Esophagus (tissue), 2 donors: ENCODE measurements at regions not wholly inside any gene's neighbourhood (a gene's known extent, or its start where the extent isn't known, plus 50 kb on each side); places are given as distances from the start of the nearest gene placed in this dataset.

ENCODE experiments used
- H3K27ac ChIP-seq, 2 donors: one replicate each; pipeline ENCODE4 v1.5.1; 2013; ENCODE audit warnings: low read depth in 2 of 2, mild to moderate bottlenecking in 2 of 2, inconsistent platforms in 1 of 2, low read length in 1 of 2, moderate library complexity in 1 of 2
- H3K27me3 ChIP-seq, 2 donors: one replicate each; pipeline ENCODE4 v1.6.1; 2013; ENCODE audit warnings: low read length in 2 of 2, control low read depth in 1 of 2, mild to moderate bottlenecking in 1 of 2; ENCODE audit not compliant: insufficient read depth in 2 of 2, control insufficient read depth in 1 of 2
- H3K36me3 ChIP-seq, 2 donors: one replicate each; pipeline ENCODE4 v1.6.1; 2013; ENCODE audit warnings: low read length in 1 of 2; ENCODE audit not compliant: control insufficient read depth in 2 of 2, insufficient read depth in 2 of 2
- H3K4me1 ChIP-seq, 2 donors: one replicate each; pipeline ENCODE4 v1.6.1; 2013; ENCODE audit warnings: low read length in 1 of 2; ENCODE audit not compliant: control insufficient read depth in 2 of 2, insufficient read depth in 2 of 2
- H3K4me3 ChIP-seq, 2 donors: one replicate each; pipeline ENCODE4 v1.5.1; 2013; ENCODE audit warnings: low read length in 2 of 2, mild to moderate bottlenecking in 2 of 2, low read depth in 1 of 2, moderate library complexity in 1 of 2
- H3K9me3 ChIP-seq, 2 donors: one replicate each; pipeline ENCODE4 v1.6.1; 2013; ENCODE audit warnings: mild to moderate bottlenecking in 2 of 2, low read depth in 1 of 2, low read length in 1 of 2, moderate library complexity in 1 of 2; ENCODE audit not compliant: control insufficient read depth in 2 of 2, insufficient read depth in 1 of 2
- whole genome bisulfite sequencing, 2 donors: extraction: QIAGEN DNeasy Blood & Tissue Kit; methylation state at CpG; one replicate each; pipeline ENCODE4 v1.1.7; 2013; 5-methylcytosine and 5-hydroxymethylcytosine counted together
- donor health status: healthy with polysubstance abuse.
- donor health status: Bipolar disorder and iron deficiency.

DNA sequence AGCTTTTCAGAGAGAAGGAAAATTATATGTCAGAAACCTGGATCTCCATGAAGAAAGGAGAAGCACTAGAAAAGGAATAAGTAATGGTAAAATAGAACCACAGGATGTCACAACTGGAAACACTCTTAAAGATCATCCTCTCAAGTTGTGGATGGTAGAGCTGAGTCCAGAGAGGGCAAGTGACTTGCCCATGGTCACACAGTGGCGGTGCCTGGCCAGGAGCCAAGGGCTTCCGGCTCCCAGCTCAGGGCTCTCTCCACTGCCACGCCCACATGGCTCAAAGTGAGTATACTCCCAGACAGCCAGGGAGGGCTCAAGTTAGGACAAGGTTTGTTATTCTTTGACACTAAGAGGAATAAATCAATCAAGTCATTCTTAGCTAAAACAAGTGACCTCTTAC, 159.8 kb downstream of the COPRS start:
- no peaks in the 10 kb centered on the region for H3K9me3 ChIP-seq
- no peak overlapping the region for H3K27ac ChIP-seq
- H3K27me3 ChIP-seq, result no peaks in the 10 kb centered on the region
- no peak overlapping the region for H3K4me3 ChIP-seq
- peaks cover 0 to 4% of the 10 kb centered on the region in 2 donors for H3K4me1 ChIP-seq
- 39 to 51% methylated on average over 3 of the region's 3 CpGs for WGBS, 2 donors
- no peaks in the 10 kb centered on the region for H3K36me3 ChIP-seq

DNA sequence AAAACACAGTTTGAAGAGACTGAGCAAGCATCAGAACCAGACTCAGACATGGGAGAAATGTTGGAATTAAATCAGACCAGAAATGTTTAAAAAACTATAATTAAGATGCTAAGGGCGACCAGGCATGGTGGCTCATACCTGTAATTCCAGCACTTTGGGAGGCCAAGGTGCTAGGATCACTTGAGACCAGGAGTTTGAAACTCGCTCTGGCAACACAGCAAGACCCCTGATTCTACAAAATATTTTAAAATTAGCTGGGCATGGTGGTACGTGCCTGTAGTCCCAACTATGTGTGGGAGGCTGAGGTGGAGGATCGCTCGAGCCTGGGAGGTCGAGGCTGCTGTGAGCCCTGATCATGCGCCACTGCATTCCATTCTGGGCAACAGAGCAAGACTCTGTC, 160.3 kb downstream of the COPRS start:
- no peaks in the 10 kb centered on the region for H3K9me3 ChIP-seq
- H3K4me1 ChIP-seq, result peaks cover 0 to 4% of the 10 kb centered on the region in 2 donors
- H3K27ac ChIP-seq, result no peak overlapping the region
- no peak overlapping the region for H3K4me3 ChIP-seq
- 93% methylated on average over 7 of the region's 7 CpGs for WGBS, 2 donors
- no peaks in the 10 kb centered on the region for H3K36me3 ChIP-seq
- H3K27me3 ChIP-seq, result no peaks in the 10 kb centered on the region

- Histone ChIP-seq H3K4me3 (no peak overlapping the region), H3K9me3 (no peaks in the 10 kb centered on the region), H3K27me3 (no peaks in the 10 kb centered on the region), H3K36me3 (no peaks in the 10 kb centered on the region), H3K27ac (no peak overlapping the region), H3K4me1 (peaks cover 0 to 4% of the 10 kb centered on the region in 2 donors)
- WGBS, 2 donors, result 88 to 92% methylated on average over 9 of the region's 9 CpGs
These were observed 161.2 kb downstream of the COPRS start for GRCh38 chr17:31697838-31698237.

GRCh38 chr17:31696703-31697325, 162.2 kb downstream of the COPRS start:
- 69% methylated on average over 9 of the region's 9 CpGs for WGBS, 2 donors
- H3K4me3 ChIP-seq, result no peak overlapping the region
- H3K4me1 ChIP-seq, result peaks cover 0 to 4% of the 10 kb centered on the region in 2 donors
- H3K9me3 ChIP-seq, result no peaks in the 10 kb centered on the region
- no peaks in the 10 kb centered on the region for H3K36me3 ChIP-seq
- no peak overlapping the region for H3K27ac ChIP-seq
- no peaks in the 10 kb centered on the region for H3K27me3 ChIP-seq

DNA sequence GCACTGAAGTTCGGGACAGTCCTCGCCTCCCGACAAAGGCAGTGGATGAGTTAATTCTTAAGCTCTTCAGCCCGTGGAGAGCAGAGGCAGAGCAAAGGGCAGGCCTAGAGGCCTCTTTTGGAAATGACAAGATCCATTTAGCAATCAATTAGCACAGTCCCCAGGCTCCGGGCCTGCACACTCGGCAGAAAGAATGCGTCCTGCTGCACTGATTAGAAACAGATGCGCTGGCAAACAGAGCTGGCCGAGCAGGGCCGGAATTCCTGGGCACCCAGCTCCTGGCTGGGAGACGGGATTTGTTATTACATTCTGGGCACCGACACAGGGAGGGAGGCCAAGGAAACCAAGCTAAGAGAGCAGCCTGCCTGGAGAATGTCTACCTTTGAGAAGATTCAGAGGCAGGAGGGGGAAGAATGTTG, 162.9 kb downstream of the COPRS start:
- Histone ChIP-seq H3K4me1 (peaks cover 0 to 4% of the 10 kb centered on the region in 2 donors), H3K36me3 (no peaks in the 10 kb centered on the region), H3K4me3 (no peak overlapping the region), H3K27ac (peak overlapping the region in 1 of 2 donors; percentile 34), H3K27me3 (no peaks in the 10 kb centered on the region), H3K9me3 (no peaks in the 10 kb centered on the region)
- 31 to 33% methylated on average over 12 of the region's 12 CpGs for WGBS, 2 donors

DNA sequence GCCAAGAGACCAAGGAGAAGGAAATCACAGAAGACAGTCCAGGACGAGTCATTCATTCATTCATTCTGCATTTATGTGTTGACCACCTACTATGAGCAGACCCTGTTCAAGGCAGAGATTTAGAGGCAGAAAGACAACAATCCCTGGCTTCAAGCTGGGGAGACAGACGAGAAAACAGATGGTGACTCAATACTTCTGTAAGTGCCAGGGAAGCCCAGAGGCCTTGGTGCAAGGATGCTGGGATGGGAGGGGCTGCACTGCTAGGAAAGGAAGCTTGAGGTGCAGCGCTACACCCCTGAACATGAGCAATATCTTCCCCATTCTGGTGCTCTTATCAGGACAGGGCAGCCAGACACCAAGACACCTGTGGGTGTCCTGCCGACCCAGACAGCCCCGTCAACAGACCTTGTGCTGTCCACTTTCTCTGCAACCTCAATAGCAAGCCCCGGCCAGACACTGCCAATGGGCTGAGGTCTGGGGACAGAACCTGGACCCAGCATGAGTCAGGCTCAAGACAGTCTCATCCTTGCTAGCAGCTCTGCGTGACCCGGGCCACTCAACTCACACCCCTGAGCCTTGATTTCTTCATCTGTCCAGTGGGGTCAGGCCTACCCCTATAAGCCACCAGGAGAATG, 163.5 kb downstream of the COPRS start:
- 73 to 77% methylated on average over 8 of the region's 8 CpGs for WGBS, 2 donors
- peak overlapping the region; percentile 1 to 34 for H3K27ac ChIP-seq
- H3K36me3 ChIP-seq, result no peaks in the 10 kb centered on the region
- peaks cover 0 to 4% of the 10 kb centered on the region in 2 donors for H3K4me1 ChIP-seq
- H3K27me3 ChIP-seq, result no peaks in the 10 kb centered on the region
- no peak overlapping the region for H3K4me3 ChIP-seq
- no peaks in the 10 kb centered on the region for H3K9me3 ChIP-seq

GRCh38 chr17:31693433-31694220, 165.4 kb downstream of the COPRS start:
- Histone ChIP-seq H3K27me3 (no peaks in the 10 kb centered on the region), H3K4me1 (peaks cover 0 to 4% of the 10 kb centered on the region in 2 donors), H3K9me3 (no peaks in the 10 kb centered on the region), H3K27ac (peak overlapping the region in 1 of 2 donors; percentile 24), H3K4me3 (no peak overlapping the region), H3K36me3 (no peaks in the 10 kb centered on the region)
- WGBS, 2 donors, result 70 to 80% methylated on average over 5 of the region's 5 CpGs

DNA sequence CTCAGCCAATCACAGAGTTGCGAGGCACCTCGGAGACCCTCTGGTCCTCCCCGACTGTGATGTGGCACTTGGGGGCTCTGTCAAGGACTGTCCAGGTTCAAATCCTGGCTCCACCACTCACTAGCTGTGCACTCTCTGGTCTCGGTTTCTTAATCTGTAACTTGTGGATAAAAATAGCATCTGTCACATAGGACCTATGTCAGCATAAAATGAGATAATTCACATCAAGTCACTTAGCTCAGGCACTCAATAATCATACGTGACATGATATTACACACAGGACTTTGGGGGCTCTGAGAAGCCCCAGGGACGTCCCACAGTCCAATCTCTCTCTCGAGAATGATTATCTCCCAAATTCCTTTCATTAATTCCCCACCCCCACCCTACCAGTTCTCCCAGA, 166.4 kb downstream of the COPRS start:
- H3K4me1 ChIP-seq, result peaks cover 0 to 4% of the 10 kb centered on the region in 2 donors
- H3K27ac ChIP-seq, result no peak overlapping the region
- H3K36me3 ChIP-seq, result no peaks in the 10 kb centered on the region
- no peaks in the 10 kb centered on the region for H3K27me3 ChIP-seq
- H3K4me3 ChIP-seq, result no peak overlapping the region
- WGBS, 2 donors, result 73 to 77% methylated on average over 7 of the region's 7 CpGs
- no peaks in the 10 kb centered on the region for H3K9me3 ChIP-seq

DNA sequence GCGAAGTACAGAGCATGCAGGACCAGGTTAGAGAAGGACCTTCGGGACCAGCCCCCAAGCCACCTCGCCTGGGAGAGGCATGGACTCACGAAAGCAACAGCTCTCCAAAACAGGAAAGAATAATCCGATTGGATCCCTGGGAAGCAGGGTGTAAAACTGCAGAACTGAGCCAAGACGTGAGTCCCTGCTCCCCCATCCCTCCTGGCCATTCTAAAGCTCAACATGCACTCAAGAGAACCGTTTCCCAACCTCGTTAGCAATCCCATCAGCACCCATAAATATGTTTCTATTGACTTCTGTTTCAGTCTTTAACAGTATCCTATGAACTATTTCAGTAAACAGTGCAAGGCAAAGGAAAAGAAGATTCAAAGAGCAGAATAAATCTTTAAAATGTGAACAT, 167.0 kb downstream of the COPRS start:
- H3K36me3 ChIP-seq, result no peaks in the 10 kb centered on the region
- peaks cover 0 to 4% of the 10 kb centered on the region in 2 donors for H3K4me1 ChIP-seq
- no peaks in the 10 kb centered on the region for H3K9me3 ChIP-seq
- 66 to 67% methylated on average over 8 of the region's 8 CpGs for WGBS, 2 donors
- no peak overlapping the region for H3K4me3 ChIP-seq
- H3K27me3 ChIP-seq, result no peaks in the 10 kb centered on the region
- H3K27ac ChIP-seq, result no peak overlapping the region
